ENCODE measurements at regions not wholly inside any gene's neighbourhood (a gene's known extent, or its start where the extent isn't known, plus 50 kb on each side); places are given as distances from the start of the nearest gene placed in this dataset. TPM values are rescaled to one million over a fixed set of nuclear protein-coding genes. Genes with fewer than 3 reads are reported as not detected.
"Not testable (repeated sequence)": the region's sequence is repeated elsewhere in the genome, so short reads cannot be mapped to it uniquely, and the experiment has no call there.

- H3K27me3 Mint-ChIP-seq (ENCODE audit: low read depth) = not testable (repeated sequence)
Measured at GRCh38 chr16:70059429-70059828, 54.7 kb upstream of the PDPR start.

GRCh38 chr16:70060521-70061027, 53.6 kb upstream of the PDPR start:
- ATAC-seq; H3K27ac Mint-ChIP-seq; H3K9me3 Mint-ChIP-seq (ENCODE audit: insufficient read depth); POLR2A ChIA-PET; CTCF ChIA-PET; H3K36me3 Mint-ChIP-seq (ENCODE audit: low read depth); H3K27me3 Mint-ChIP-seq (ENCODE audit: low read depth); DNase-seq; H3K4me3 Mint-ChIP-seq; H3K4me1 Mint-ChIP-seq (ENCODE audit: low read depth): not testable (repeated sequence)

More at GRCh38 chr16:70059429-70059828, 54.7 kb upstream of the PDPR start:
- H3K27ac Mint-ChIP-seq; H3K4me1 Mint-ChIP-seq (ENCODE audit: low read depth); CTCF ChIA-PET; H3K9me3 Mint-ChIP-seq (ENCODE audit: insufficient read depth); H3K4me3 Mint-ChIP-seq; POLR2A ChIA-PET; ATAC-seq; DNase-seq; H3K36me3 Mint-ChIP-seq (ENCODE audit: low read depth): not testable (repeated sequence)

GRCh38 chr16:70061671-70062218, 52.4 kb upstream of the PDPR start:
- H3K36me3 Mint-ChIP-seq (ENCODE audit: low read depth); POLR2A ChIA-PET; H3K9me3 Mint-ChIP-seq (ENCODE audit: insufficient read depth); H3K4me1 Mint-ChIP-seq (ENCODE audit: low read depth); H3K27ac Mint-ChIP-seq; H3K4me3 Mint-ChIP-seq; CTCF ChIA-PET; H3K27me3 Mint-ChIP-seq (ENCODE audit: low read depth); ATAC-seq; DNase-seq: not testable (repeated sequence)

GRCh38 chr16:70062947-70063346, 51.2 kb upstream of the PDPR start:
- CTCF ChIA-PET; ATAC-seq; H3K4me3 Mint-ChIP-seq; H3K27me3 Mint-ChIP-seq (ENCODE audit: low read depth); H3K9me3 Mint-ChIP-seq (ENCODE audit: insufficient read depth); POLR2A ChIA-PET; DNase-seq; H3K36me3 Mint-ChIP-seq (ENCODE audit: low read depth); H3K27ac Mint-ChIP-seq; H3K4me1 Mint-ChIP-seq (ENCODE audit: low read depth): not testable (repeated sequence)

Small RNA genes in the stretch of these regions (microRNA-seq; reads per million reads assigned to microRNA genes)
- not detected for gene MIR1972-2
